ENCODE measurements at regions not wholly inside any gene's neighbourhood (a gene's known extent, or its start where the extent isn't known, plus 50 kb on each side); places are given as distances from the start of the nearest gene placed in this dataset.

GRCh38 chr15:97817276-97817890 is 143.1 kb upstream of the ARRDC4 start:
- TF ChIP-seq CTCF (conservative IDR thresholded peaks at IDR 0.05 in 1 of 2, IDR thresholded peaks at IDR 0.05 in 1 of 2; ENCODE audit: low read depth in 1 of 2, low read length in 2 of 2) (no peak), EZH2 (IDR thresholded peaks at IDR 0.05; ENCODE audit: low read length, missing control alignments) (no peak)

Measured in fibroblast of lung (primary cell).